ENCODE measurements at regions not wholly inside any gene's neighbourhood (a gene's known extent, or its start where the extent isn't known, plus 50 kb on each side); places are given as distances from the start of the nearest gene placed in this dataset.

DNA sequence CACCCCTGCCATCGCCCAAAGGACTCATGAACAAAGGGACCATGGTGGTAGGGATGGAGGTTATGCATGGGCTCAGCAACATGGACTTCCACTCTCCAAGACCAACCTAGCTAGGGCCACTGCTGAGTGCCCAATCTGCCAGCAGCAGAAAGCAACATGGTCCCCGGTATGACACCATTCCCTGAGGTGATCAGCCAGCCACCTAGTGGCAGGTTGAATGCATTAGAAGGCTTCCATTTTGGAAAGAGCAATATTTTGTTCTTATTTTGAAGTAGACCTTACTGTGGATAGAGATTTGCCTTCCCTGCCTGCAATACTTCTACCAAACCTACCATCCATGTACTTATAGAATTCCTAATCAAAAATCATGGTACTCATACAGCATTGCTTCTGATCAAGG is 99.8 kb downstream of the METTL4 start:
- no peak for FAIRE-seq

DNA sequence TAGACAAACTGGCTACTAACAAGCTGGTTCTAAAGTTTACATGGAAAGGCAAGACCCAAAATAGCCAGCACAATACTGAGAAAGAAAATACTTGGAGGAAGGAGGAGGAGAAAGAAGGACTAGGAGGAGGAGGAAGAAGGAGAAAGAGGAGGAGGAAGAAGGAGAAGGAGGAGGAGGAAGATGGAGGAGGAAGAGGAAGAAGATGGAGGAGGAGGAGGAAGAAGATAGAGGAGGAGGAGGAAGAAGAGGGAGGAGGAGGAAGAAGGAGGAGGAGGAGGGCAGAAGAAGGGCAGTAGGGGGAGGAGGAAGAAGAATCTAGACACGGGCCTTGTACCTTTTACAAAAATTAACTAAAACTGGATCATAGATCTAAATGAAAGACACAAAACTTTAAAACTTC is 92.6 kb downstream of the METTL4 start:
- no peak for FAIRE-seq

- no peak for FAIRE-seq
These were observed 90.8 kb downstream of the METTL4 start for GRCh38 chr18:2480536-2480935.

DNA sequence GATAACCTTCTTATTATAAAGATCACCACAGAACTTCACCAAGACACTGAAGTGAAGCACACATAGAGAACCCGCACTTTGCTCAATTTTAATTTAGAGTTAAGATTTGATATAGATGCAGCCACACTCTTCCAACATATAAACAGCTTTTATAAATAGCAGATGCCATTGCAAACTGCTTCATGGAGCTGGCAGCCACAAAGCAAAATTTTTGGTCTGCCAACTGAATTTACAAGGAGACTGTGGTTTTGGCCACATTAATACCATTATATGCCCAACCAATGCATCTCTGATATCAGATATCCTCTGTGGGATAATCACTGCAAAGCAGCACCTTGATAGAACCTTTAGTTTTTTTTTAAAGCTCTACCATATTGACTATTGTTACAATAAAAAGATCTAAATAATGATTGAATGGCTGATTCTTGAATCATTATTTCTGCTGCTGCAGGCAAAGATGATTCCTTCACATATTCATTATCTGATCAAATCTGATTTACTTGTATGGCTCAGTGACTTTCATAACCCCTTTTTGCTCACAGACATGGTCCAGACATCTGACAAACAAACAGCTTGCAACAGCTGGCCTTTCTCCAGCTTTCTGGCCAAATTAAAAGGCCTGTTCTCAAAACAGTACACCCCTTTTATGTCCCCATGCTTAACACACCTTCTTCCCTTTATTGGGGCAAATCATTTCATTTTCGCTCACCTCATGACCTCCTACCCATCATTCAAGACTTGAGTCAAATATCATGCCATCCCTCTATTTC is 88.4 kb downstream of the METTL4 start:
- FAIRE-seq, result no peak

DNA sequence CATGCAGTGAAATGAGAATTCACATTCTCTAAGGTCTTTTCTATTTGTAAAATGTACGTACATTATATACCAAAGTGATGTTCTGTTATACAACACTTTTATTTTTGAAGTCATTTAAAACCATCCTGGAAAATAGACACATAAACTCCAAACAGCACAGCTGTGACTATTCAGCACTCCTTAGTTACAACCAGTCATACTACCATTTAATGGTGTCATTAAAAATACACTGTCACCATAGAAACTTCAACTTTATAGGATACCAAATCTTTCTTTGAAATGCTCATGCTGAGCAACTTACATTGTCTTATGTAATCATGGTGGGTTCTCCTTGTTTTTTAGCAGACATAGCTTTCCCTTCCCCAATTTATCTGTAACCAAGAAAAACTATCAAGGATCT is 85.3 kb downstream of the METTL4 start:
- no peak for FAIRE-seq

DNA sequence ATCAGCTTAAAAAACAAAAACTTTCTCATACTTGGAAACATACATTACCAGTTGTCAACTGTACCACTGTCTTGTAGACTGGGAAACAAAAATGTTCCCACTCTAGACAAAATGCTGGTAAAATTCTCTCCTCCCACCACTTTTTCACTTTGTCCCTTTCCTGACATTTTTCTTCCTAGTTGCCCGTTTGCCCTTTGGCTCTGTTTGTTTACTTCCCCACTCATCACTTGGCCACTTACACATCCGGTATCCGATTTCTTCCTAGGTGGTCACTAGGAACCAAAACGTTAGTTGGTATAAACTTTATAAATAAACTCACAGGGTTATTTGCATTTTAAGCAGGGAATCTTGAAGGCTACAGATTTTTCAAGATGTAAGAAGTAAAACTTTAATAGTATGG is 84.9 kb downstream of the METTL4 start:
- FAIRE-seq, result no peak
